ENCODE measurements at regions not wholly inside any gene's neighbourhood (a gene's known extent, or its start where the extent isn't known, plus 50 kb on each side); places are given as distances from the start of the nearest gene placed in this dataset.

DNA sequence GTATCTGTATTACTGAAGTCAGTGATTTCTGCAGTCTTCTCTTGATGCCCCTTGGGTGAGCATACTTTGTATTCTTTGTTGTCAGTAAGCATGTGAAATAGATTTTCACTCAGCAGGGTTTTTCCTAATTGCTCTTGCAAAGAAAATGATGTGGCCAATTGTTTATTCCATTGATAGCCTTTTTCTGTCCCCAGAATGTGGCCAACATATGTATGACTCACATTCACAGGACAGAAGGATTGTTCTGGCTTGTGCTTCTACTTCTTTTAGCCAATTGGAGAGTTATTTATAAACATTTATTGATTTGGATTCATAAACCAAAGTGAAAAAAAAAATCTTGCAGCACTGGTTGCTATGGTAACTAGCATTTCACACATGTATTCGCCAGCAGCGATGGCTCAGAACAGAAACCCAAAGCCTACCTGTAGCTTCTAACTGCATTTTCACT lies 54.4 kb upstream of the RBM24 start:
- no peak overlapping the region for H3K27ac ChIP-seq (replicated peaks)
- H3K4me3 ChIP-seq (replicated peaks; ENCODE audit: insufficient read depth, low read length): no peak overlapping the region
- no peak for DNase-seq (ENCODE audit: low read depth in 1 of 2, low spot score in 1 of 2)
- TF ChIP-seq GABPA (IDR thresholded peaks at IDR 0.05; ENCODE audit: low read depth): no peak
- TF ChIP-seq POLR2AphosphoS5 (IDR thresholded peaks at IDR 0.05; ENCODE audit: low read depth): no peak
- no peak for TF ChIP-seq SPI1 (IDR thresholded peaks at IDR 0.05; ENCODE audit: borderline replicate concordance, low read depth)
- TF ChIP-seq, protein P1, sequence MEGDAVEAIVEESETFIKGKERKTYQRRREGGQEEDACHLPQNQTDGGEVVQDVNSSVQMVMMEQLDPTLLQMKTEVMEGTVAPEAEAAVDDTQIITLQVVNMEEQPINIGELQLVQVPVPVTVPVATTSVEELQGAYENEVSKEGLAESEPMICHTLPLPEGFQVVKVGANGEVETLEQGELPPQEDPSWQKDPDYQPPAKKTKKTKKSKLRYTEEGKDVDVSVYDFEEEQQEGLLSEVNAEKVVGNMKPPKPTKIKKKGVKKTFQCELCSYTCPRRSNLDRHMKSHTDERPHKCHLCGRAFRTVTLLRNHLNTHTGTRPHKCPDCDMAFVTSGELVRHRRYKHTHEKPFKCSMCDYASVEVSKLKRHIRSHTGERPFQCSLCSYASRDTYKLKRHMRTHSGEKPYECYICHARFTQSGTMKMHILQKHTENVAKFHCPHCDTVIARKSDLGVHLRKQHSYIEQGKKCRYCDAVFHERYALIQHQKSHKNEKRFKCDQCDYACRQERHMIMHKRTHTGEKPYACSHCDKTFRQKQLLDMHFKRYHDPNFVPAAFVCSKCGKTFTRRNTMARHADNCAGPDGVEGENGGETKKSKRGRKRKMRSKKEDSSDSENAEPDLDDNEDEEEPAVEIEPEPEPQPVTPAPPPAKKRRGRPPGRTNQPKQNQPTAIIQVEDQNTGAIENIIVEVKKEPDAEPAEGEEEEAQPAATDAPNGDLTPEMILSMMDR (IDR thresholded peaks at IDR 0.05; ENCODE audit: insufficient read depth, low read length): no peak
- TF ChIP-seq, protein P2, sequence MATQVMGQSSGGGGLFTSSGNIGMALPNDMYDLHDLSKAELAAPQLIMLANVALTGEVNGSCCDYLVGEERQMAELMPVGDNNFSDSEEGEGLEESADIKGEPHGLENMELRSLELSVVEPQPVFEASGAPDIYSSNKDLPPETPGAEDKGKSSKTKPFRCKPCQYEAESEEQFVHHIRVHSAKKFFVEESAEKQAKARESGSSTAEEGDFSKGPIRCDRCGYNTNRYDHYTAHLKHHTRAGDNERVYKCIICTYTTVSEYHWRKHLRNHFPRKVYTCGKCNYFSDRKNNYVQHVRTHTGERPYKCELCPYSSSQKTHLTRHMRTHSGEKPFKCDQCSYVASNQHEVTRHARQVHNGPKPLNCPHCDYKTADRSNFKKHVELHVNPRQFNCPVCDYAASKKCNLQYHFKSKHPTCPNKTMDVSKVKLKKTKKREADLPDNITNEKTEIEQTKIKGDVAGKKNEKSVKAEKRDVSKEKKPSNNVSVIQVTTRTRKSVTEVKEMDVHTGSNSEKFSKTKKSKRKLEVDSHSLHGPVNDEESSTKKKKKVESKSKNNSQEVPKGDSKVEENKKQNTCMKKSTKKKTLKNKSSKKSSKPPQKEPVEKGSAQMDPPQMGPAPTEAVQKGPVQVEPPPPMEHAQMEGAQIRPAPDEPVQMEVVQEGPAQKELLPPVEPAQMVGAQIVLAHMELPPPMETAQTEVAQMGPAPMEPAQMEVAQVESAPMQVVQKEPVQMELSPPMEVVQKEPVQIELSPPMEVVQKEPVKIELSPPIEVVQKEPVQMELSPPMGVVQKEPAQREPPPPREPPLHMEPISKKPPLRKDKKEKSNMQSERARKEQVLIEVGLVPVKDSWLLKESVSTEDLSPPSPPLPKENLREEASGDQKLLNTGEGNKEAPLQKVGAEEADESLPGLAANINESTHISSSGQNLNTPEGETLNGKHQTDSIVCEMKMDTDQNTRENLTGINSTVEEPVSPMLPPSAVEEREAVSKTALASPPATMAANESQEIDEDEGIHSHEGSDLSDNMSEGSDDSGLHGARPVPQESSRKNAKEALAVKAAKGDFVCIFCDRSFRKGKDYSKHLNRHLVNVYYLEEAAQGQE (IDR thresholded peaks at IDR 0.05; ENCODE audit: insufficient replicate concordance, low read depth): no peak
- no peaks in the 10 kb centered on the region for H3K27me3 ChIP-seq (ENCODE audit: insufficient read depth, poor library complexity, severe bottlenecking)

DNA sequence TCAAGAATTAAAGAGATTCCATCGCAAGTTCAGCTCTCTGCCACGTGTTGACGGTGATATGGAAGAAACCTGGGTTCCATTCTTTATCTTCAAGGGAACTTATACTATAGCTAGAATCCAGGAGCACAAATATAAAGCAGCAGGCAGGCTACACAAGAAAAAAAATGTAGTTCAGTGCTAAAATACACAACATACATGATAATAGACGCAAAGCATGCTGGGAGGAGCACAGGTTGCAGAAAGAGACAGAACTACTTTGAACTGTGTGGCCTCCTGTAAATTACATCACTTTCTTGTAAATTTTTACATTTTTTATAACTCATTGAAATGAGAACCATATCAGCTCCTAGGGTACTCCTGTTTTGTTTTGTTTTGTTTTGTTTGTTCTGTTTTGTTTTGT lies 53.8 kb upstream of the RBM24 start:
- Histone ChIP-seq H3K27ac (replicated peaks) (no peak overlapping the region), H3K27me3 (ENCODE audit: insufficient read depth, poor library complexity, severe bottlenecking) (no peaks in the 10 kb centered on the region), H3K4me3 (replicated peaks; ENCODE audit: insufficient read depth, low read length) (no peak overlapping the region)
- no peak for DNase-seq (ENCODE audit: low read depth in 1 of 2, low spot score in 1 of 2)
- TF ChIP-seq, protein P1 (IDR thresholded peaks at IDR 0.05; ENCODE audit: insufficient read depth, low read length): no peak
- TF ChIP-seq, protein P2 (IDR thresholded peaks at IDR 0.05; ENCODE audit: insufficient replicate concordance, low read depth): no peak
- TF ChIP-seq GABPA (IDR thresholded peaks at IDR 0.05; ENCODE audit: low read depth) (no peak), POLR2AphosphoS5 (IDR thresholded peaks at IDR 0.05; ENCODE audit: low read depth) (no peak), SPI1 (IDR thresholded peaks at IDR 0.05; ENCODE audit: borderline replicate concordance, low read depth) (no peak)
